ENCODE measurements at regions not wholly inside any gene's neighbourhood (a gene's known extent, or its start where the extent isn't known, plus 50 kb on each side); places are given as distances from the start of the nearest gene placed in this dataset.
"Not testable (repeated sequence)": the region's sequence is repeated elsewhere in the genome, so short reads cannot be mapped to it uniquely, and the experiment has no call there.

GRCh38 chr1:78298349-78298748 is 192.4 kb upstream of the PTGFR start:
- no peak for DNase-seq

GRCh38 chr1:78301141-78301540 is 189.6 kb upstream of the PTGFR start:
- DNase-seq: no peak

DNA sequence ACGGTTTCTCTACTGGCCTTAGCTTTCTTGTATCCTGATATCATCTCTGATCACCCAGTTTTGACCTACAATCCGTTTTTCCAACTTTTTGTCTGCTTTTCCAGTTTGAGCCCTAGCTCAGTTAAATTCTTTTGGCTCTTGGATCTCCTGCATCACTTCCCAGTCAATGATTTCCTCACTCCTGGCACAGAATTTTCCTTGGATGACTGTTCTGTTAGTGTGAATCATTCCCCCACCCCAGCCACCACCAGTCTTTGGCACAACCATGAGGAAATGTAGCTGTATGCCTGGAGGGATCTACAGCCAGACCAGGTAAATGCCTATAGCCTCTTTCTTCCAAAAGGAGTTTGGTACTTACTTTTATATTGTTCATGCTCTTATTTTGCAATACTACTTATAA is 187.2 kb upstream of the PTGFR start:
- DNase-seq: no peak

DNA sequence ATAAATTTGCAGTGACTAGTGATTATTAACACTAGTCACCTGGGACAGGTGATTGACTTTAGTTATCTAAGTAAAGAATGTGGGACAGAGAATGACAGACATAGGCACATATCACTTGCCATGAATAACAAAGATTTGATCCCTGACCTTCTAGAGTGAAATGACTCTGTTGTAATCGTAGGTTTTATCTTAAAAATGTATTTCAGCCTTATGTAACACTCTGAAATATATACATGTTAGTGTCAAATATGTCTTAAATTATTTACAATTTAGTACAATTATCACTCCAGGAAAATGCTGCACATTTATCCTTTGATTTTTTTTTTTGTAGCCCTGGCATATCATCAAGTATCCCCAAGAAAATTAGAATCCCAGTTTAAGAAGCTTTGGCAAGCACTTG is 186.4 kb upstream of the PTGFR start:
- no peak for DNase-seq

DNA sequence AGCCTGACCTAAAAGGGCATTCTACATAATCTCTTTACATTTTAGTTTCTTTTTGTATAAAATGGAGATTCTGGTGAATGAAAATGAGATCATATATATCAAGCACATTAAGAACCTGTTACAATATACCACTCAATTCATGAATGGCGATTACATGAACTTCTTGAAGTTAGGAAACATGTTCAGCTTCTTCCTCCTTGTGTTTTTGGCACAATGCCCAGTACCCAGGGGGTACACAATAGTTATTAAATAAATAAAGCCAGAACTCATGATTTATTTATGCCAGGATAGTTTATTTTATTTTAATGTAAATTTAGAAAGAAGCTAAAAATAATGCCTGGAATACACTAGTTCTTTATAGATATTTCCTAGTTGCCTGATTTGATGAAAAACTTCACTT is 186.0 kb upstream of the PTGFR start:
- DNase-seq: no peak

GRCh38 chr1:78310261-78310660 is 180.5 kb upstream of the PTGFR start:
- DNase-seq: not testable (repeated sequence)

DNA sequence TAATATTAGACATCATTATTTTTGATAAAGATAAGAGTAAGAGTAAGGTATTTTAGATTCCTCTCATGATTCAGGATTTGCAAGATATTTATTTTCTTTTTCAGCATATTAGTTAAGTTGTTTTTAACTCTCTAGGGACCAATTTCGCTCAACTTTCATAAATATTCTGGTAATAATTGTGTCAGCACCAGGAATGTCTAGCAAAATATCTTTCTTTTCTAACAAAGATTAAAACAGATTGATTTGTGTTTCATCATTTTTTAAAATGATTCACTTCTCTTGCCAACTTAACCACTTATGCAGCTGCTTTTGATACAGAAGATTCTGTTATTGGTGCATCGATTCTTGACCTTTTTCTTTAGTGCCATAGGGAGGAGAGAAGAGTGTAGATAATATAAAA is 172.8 kb upstream of the PTGFR start:
- DNase-seq: no peak

DNA sequence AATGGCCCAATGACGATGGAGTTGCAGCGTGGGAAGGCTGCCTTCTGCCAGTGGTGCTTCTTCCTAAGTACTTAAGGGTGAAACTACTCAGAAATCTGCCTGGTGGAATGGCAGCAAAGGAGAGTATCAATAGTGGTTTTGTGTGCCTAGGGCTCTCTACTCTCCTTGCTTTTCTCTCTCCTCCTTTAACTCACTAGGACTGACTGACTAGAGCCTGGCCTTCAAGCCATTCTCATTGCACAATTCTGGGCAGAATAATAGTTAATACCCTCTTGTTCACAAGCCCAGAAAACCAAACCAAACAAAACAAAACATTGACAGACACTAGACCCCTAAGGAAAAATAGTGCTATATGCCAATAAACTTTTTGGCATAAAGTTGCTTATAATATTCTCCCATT is 171.2 kb upstream of the PTGFR start:
- DNase-seq: no peak

- DNase-seq: no peak
These were observed 167.7 kb upstream of the PTGFR start for GRCh38 chr1:78322928-78323680.

GRCh38 chr1:78325293-78325692 is 165.5 kb upstream of the PTGFR start:
- no peak for DNase-seq

GRCh38 chr1:78329475-78329874 is 161.3 kb upstream of the PTGFR start:
- DNase-seq: no peak

- DNase-seq: no peak
These were observed 159.0 kb upstream of the PTGFR start for GRCh38 chr1:78331799-78332198.

GRCh38 chr1:78333502-78333901 is 157.3 kb upstream of the PTGFR start:
- no peak for DNase-seq

GRCh38 chr1:78334114-78334513 is 156.7 kb upstream of the PTGFR start:
- no peak for DNase-seq

GRCh38 chr1:78334952-78335351 is 155.8 kb upstream of the PTGFR start:
- DNase-seq: no peak

DNA sequence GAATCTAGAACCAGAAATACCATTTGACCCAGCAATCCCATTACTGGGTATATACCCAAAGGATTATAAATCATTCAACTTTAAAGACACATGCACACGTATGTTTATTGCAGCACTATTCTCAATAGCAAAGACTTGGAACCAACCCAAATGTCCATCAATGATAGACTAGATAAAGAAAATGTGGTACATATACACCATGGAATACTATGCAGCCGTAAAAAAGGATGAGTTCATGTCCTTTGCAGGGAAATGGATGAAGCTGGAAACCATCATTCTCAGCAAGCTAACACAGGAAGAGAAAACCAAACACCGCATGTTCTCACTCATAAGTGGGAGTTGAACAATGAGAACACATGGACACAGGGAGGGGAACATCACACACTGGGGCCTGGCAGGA is 154.0 kb upstream of the PTGFR start:
- not testable (repeated sequence) for DNase-seq

DNA sequence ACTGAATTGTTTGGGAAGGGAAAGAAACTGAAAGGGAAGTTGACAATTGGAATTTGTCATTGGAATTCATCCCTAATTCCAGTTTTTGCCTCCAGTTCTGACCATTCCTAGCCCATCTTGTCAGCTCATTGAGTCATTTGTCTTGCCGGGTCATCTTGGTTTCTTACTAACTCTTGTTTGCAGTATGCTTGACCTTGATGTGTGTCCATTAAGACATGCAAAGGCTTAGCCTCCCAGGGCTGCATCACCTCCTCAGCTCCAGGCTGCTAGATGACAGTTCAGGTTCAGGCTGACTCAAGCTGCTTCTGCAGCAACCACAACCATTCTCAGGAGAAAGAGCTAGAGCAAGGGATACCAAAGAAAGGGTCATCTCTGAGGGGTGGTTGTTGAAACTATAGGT is 151.3 kb upstream of the PTGFR start:
- DNase-seq: no peak

DNA sequence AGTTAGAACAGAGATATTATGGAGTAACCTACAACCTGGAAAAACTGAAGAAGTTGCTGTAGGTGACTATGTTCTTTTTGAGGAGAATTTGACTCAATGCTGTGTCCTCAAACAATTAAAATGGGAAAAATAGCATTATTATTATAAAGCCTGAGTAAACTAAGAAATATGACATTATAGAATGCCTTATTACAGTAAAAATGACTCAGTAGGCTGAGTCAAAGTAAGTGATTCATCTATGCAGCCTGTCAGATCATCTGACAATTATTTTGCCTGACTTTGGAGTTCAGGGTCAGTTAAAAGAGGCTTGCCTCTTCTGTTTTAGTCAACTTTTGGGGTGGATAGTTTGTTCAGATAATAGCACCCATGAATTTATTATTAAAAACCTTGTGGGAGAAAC is 150.8 kb upstream of the PTGFR start:
- DNase-seq: no peak

DNA sequence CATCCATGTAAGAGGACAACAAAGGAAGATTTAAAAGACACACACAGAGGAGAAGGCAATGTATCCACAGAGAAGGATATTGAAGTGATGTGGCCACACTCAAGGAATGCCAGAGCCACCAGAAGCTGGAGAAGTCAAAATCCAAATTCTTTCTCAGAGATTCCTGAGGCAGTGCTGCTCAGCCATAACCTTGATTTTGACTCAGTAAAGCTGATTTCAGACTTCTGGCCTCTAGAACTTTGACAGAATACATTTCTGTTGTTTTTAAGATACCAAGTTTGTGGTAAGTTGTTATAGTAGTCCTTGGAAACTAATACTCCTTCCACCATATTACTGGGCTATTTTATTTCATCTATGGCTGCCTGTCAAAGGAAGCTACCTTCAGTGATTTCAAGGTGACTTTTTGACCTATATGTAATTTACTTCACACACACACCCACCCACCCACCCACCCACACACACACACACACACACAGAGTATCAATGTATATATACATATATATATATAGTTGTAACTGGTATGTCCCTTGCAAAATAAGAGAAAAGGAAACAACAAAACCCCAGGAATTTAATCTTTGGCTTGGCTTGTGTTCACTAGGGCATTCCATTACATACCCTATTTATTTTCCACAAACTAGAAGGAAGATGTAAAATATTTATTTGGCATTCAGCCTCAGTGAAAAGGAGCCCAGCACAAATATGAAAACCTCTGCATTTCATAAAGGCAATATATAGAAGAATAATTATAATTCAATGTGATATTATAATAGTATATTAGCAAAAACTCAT is 142.1 kb upstream of the PTGFR start:
- no peak for DNase-seq

DNA sequence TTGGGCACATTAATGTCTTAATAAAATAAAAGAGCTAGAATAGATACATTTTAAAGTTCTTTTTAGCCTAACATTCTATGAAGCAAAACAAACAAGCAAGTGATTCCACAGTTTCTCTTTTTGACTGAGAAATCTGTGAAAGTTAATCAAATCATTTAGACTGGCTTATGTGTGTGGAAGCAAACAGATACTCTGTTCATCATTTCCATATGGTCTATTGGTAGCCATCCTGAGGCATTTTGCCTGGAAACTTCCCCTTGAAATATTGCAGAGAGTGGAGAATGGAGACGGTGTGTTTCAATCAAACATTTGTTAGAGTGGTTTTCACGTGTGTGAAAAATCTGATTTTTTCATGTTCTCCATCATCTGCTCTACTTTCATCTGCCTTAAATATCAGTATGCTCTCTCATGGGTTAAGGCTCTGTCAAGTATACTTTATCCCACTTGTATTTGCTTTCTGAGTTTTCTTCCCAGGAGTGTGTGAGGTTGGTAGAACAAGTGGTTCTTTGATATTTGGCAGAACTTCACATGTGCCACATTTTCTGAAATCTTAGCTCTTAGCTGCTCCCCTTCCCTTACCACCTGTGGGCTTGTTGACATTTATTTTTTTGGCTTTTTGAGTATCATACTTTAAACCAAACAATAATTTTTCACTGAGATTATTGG is 139.1 kb upstream of the PTGFR start:
- DNase-seq: no peak

DNA sequence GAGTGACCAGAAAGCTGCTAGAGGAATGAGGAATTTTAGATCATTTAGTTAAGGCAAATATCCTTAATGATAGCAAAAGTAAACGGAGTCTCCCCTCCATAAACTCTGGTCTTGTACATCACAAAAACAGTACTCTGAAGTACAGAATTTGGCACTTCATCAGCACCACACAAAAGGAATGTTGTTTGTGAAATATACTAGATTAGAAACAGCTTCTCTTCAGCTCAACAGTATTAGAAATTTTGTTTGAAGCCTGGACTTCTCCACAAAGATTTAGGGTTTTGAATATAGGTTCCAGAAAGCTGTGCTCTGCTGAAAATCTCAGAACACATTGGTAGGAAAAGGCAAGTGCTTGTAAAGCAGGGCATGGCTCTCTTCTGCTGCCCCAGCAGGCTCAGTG is 135.1 kb upstream of the PTGFR start:
- DNase-seq: no peak

GRCh38 chr1:78358165-78358564 is 132.6 kb upstream of the PTGFR start:
- no peak for DNase-seq

GRCh38 chr1:78359666-78360065 is 131.1 kb upstream of the PTGFR start:
- DNase-seq: no peak

- DNase-seq: no peak
These were observed 130.2 kb upstream of the PTGFR start for GRCh38 chr1:78360584-78360983.
